GM03348 (cell line): ENCODE measurements at regions not wholly inside any gene's neighbourhood (a gene's known extent, or its start where the extent isn't known, plus 50 kb on each side); places are given as distances from the start of the nearest gene placed in this dataset.

ENCODE experiments used
- DNase-seq: peaks from one replicate; pipeline ENCODE4 v3.0.0; 2012; ENCODE audit warnings: low spot score

DNA sequence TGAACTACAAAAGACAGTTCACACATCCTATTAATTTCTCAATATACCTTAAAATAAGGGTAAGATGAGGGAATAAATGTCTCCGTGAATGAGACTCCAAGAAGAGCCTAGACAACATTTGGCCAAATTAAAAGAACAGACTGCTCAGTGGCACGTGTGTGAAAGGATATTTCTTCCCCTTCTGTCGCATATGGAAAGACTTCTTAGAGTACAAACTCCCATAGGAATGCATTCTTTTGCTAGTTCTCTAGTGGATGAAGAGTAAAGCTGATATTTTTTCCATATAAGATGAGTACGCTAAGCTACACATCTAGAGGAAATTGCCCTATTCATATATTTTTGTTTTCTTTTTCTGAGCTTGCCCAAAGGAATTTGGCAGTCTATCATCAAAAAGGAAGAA is 710.0 kb upstream of the ID2 start:
- no peak for DNase-seq

DNA sequence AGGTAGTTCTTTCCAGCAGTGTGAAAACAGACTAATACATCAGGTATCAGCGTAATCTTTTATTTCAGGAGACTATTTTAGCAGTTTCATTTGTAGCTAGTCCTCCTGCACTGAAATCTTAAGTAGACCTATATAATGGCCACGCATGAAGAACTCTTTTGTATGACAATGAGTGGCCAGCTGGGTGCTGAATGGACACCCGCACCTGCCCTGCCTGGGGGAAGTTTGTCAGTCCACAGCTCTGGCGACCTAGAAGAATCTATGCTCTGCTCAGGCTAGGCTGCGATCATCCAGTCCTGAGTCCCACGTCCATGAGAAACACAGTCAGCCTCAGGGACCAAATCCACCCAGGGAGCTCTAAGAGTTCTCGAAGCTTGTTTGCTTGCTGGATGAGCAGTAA is 709.2 kb upstream of the ID2 start:
- no peak for DNase-seq

DNA sequence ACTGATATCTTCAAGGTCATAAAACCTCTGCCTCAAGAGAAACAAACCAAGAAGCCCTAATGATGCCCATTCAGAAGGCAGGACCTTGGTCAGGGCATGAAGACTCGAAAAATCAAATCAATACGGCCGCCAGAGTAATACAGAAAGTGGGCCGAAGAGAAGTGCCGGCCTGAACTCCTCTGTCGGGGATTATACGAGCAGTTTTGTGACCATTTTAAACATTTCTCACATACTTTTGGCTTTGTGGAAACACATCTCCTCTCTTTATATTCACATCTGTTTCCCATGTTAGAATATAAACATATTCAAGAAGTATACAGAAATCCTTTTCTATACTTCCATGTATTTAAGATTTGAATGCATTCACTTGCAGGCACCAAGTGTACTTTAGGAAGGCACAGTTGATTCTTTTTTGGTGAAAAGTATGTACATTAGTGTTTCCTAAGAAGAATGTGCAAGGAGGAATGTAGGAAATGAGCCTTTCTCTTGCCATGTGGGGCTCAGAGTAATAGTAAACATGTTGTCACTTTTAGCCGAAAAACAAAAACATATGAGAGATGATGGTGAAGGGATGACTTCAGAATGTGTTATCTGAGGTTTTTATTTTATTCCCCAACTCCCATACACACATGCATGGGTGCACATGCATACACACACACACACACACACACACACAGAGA is 707.9 kb upstream of the ID2 start:
- no peak for DNase-seq

DNA sequence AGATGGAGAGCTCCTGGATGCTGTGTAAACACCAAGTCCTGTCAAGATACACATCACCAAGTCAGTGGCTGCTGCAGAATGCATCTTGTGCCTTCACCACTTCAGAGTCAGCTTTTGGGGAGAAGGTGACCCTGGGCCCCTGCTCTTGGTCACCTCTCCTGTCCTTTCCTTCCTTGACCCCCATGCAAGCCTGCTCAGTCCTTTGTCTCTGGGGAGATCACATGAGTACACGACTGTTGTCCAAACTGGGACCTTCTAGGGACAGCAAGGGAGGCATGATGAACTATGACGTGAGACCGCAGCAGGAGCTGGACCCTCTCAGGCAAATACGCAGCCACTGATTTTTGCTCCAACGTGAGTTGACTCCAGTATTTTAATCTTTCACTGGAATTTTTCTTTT is 706.9 kb upstream of the ID2 start:
- DNase-seq = no peak

DNA sequence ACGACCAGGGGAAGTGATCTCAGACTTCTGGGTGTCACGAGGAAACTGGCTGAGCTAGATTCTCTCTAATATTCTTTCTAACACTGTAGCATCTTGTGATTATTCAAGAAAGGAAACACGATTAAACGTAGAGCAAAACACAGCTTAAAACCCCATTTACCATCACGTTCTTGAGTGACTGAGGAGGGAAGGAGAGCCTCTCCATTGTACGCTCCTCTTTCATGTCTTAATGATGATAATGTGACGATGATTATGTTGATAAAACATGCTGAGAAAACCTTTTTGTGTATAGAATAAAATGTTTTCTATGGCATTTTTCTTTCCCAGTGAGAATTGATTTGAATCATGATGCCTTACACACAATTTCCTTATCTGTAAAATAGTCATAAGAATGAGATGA is 705.6 kb upstream of the ID2 start:
- DNase-seq = no peak

DNA sequence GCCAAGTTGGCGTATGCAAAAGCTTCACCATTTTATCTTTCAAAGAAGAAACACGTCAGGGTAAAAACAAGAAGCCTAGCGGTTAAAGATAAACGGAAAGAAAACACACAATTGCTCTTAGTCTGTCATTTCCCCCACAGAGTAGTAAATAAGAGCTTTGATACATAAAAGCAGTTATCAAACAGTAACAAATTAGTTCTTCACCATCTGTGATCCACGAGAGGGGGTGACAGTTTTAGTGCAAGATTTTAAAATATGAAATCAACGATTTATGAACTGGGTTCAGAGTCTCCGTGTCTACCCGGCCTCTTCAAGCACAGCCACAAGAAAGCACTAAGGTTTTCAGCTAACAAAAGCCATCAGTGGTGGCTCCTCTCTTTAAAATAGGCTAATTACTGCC is 703.9 kb upstream of the ID2 start:
- DNase-seq = no peak

DNA sequence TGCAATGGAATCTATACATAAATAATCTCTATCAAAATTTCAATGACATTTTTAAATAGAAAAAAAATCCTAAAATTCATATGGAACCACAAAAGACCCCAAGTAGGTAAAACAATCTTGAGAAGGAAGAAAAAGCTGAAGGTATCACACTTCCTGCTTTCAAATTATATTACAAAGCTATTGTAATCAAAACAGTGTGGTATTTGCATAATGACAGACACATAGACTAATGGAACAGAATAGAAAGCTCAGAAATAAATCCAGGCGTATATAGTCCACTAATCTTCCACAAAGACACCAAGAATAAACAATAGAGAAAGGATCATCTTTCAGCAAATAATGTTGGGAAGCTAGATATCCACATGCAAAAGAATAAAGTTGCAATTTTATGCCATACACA is 699.8 kb upstream of the ID2 start:
- no peak for DNase-seq

DNA sequence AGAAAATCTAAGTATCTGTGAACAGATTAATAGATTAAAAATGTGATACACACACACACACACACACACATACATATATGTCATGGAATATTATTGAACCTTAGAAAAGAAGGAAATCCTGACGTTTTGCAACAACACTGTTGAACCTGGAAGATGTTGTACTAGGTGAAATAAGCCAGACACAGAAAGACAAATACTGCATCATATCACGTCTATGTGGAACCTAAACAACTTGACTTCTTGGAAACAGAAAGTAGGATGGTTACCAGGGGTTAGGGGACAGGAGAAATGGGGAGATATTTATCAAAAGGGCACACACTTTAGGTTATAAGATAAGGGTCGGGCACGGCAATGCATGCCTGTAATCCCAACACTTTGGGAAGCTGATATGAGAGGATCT is 698.4 kb upstream of the ID2 start:
- DNase-seq = no peak

DNA sequence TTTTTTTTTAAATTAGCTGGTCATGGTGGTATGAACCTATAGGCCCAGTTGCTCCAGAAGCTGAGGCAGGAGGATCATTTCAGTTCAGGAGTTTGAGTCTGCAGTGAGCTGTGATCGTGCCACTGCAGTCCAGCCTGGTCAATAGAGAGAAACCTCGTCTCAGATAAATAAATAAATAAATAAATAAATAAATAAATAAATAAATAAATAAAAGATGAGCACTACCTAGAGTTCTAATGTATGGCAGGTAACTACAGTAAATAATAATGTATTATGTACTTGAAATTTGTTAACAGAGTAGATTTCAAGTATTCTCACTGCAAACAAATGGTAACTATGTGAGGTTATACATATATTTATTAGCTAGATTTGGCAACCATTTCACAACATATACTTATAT is 697.9 kb upstream of the ID2 start:
- no peak for DNase-seq

DNA sequence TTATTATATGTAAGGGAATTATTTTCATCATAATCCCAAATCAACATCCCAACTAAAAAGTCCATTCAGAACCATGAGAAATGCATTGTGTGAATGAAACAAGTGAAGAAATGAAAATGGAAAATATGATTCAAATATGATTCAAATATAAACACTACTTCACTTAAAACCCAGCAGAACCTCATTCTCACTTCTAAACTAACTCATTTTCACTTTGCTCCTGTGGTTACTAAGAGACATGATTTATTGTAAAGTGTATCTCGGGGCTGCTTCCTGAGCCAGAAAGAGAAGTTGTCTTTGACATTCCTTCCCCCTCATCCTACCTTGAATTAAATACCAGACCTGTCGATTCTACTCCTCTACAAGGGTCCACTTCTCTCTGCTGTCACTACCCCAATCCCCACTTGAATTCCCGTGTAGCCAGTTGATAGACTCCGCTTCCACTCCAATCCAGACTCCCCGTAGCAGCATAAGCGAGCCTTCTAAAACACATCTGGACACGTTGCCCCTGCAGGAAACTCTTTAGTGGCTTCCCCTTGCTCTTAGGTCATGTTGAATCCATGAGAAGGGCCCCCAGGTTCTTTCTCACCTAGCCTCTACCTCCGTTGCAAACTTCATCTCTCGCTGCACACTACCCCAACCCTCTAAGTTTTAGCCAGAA is 697.0 kb upstream of the ID2 start:
- DNase-seq = no peak

DNA sequence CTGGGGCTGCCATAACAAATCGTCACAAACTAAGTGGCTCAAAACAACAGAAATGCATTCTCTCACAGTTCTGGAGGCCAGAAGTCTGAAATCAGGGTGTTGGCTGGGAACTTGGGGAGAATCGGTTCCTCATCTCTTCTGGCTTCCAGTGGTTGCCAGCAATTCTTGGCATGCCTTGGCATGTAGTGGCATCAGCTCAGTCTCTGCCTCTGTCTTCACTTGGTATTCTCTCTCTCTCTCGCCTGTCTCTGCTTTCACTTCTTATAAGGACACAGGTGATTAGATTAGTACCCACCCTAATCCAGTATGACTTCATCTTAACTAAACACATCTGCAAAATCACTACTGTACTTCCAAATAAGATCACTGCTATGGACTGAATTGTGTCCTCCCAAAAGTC is 695.4 kb upstream of the ID2 start:
- no peak for DNase-seq

DNA sequence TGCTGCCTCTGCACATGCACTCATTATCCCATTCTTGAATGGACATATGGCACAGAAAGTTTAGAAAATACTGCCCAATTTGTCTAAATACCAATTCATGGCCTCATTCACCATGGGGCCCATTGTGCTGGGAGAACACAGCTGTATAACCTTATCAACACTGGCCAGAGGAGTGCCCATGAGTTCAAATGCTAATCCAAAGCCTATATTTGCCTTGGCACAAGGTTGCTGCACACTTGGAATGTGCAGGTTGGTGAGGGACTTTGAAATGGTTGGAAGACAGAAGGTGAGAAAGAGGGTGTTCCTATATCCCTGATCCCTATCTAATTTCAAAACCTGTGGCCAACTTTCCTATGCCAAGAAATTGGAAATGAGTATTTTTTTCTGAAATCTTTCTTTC is 693.9 kb upstream of the ID2 start:
- no peak for DNase-seq

DNA sequence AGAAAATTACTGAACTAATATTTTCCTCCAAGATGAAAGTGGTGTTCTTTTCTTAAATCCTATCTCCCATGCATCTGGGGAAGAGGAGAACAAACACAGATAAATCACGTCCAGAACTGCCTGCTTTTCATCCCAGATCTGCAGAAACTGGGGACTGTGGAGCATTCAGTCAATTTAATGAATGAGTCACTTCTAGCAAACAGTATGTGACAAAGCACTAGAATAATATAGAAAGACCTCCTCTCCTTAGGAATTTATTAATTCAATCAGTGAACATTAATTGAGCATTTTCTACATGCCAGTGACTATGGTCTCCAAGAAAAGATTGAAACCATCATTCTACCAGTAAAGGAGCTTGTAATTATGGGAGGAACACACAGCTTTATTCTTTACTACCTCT is 693.4 kb upstream of the ID2 start:
- DNase-seq = no peak

DNA sequence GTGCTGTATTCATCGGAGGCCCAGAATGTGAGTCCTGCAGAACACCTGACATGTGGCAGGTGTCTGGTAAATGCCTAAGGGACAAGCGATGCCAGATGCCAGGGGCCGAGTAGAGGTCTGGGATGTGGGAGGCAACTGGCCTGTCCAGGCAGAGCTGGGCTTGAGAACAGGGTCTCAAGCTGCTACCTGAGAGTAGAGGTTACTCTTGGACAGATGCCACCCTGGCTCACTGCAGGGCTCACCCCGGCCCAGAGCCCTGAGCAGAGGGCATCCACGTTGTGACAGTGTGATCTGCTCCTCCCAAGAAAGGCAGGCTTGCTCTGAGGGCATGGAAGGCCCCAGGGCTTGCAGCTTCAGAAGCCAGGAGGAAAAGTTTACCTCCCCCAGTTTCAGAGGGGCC is 692.0 kb upstream of the ID2 start:
- DNase-seq = no peak

DNA sequence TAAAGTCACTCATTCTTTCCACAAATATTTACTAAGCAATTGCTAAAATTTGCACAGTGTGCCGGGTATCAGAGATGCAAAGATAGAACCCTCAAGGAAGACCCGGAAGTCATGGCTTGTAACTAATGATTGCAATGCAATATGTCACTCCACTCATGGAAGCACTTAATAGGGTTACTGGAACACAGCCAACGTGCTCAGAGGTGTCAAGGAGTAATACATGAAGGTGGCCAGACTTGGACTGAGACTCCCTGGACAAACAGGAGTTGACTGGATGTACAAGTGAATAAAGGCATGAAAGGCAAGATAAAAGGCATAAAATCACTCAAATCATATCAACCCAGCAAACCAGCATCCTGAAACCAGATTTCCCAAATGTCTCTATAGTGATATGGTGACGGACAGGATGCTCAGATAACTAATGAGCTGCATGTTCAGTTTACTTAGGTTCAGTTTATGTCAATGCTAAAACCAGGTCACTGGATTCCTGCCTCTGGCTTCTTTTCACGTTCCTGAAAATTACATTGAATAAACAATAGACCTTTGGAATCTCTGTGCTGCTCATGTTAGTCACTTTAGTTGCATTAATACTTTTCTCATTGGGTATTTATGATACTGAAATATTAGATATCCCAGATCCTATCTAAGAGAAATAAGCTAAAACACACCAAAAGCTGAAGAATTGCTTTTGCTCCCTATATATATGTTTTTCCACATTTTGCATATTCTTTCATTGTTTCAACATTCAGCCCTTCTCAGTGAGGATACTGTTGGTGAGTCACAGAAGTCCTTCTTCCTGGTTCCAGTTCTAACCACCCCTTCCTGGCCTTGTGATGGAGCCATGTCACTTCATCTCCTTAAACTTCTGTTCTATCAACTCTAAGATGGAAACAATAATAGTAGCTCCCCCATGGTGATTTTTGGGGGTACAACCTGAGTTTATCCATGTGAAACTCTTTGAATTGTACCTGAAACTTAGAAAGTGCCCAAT is 688.9 kb upstream of the ID2 start:
- DNase-seq = no peak

DNA sequence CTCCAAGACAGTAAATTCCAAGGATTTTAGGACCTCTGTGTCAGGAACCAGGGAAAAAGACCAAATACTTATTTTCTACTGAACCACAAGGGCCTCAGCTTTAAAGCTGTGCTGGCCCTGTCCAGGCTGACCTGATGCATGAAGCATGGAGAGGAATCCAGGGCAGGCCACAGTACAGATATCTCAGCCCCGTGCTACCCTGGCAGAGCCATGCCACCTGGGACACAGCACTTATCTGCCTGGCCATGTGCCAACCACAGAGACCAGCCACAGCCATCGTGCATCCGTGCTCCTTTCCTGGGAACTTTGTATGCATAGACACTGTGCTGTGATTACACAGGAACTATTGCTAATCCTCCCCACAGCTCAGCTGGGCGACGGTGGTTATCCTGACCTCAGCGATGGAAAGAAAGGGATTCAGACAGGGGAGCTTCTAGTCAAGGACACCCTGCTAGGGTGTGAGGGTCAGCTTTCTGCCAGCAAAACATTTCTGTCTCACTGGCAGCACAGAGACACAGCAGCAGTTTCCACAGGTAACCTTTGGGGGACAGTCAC is 687.4 kb upstream of the ID2 start:
- DNase-seq = no peak

DNA sequence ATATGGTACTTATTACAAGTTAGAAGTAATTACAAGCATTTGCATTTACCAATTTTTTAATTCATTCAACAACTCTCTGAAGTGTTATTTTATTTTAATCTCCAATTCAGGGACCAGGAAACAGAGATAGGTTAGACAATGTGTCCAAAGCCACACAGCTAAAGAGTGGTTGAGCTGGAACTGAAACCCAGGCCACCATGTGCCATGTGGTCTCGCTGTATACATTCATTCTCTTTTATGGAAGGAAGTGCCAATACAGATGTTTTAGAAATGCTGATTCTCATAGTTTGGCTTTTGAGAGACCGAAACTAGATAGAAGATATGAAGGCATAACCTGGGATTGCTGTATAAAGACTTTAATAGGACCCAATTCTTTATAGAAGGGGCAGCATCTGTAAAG is 684.6 kb upstream of the ID2 start:
- DNase-seq = no peak

DNA sequence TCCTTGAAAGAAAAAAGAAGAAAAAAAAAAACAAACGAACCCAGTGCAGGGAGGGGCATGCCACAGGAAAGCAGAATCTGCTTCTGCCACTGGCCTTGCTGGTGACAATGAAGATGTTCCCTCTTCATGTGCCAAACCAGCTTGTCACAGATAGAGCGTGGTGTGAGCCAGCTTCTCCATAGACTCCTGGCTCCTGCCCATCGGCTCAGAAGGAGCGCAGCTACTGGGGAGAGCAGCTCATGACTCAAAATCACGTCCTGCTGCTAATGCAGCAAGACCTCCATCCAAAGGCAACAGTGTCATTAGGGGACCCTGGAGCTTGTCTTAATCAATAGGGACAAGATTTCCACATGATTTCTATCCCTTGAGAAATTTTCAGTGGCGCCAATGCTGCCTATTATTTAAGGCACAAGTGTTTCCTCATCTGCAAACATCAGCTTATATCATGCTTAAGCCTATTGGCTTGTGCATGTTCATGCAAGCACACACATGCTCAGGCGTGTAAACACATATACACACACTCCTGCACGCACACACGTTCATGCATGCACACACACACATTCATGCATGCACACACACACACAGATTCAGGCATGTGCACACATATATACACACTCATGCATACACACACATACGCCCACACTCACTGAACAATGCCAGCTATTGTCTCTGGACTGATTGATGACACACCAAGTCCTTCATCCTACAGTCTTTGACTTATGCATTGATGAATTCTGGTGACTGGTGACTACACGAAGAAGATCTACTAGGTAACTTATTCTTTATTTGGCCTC is 682.0 kb upstream of the ID2 start:
- DNase-seq = no peak

DNA sequence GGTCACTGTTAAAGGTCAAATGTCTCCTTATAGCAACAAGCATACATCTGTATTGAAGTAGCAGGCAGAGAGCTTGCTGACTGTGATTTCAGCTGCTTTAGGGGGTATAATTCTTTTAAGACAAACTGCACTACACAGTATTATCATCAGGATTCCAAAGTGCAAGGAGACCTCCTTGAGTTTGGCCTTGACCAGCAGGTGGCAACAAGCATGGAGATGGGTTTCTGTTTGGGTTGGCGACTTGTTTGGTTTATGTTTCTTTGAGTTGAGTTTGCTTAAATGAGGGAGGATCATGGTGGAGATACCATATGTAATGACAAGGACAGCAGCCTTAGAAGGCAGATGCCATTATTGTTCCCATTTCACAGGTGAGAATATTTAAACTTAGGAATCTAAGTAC is 681.0 kb upstream of the ID2 start:
- DNase-seq = no peak

DNA sequence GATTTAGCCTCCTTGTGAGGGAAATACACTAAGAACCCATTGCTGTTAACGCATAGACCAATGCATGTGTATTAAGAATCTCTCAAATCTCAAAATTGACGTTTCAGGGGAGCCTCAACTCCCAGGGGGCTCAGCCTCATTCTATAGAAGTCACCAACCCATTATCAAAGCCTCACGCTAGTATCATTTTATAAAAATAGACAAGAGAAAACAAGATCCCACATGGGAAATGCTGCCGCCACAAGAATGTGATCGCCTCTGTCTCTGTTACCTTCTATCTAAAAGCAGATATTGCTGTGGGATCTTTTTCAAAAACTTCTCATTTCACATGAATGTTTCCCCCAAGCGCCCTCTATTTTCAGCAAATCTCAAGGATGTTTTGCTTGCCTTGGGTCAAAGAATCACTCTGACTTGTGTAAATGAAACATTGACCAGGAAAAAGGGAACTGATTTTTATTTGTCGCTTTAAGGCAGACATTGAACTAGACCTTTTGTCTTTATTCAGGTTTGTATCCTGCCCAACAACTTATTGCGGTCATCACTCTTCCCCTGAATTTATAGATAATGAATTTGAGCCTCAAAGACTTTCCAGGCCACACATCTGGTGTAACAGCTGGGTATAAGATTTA is 679.0 kb upstream of the ID2 start:
- no peak for DNase-seq

DNA sequence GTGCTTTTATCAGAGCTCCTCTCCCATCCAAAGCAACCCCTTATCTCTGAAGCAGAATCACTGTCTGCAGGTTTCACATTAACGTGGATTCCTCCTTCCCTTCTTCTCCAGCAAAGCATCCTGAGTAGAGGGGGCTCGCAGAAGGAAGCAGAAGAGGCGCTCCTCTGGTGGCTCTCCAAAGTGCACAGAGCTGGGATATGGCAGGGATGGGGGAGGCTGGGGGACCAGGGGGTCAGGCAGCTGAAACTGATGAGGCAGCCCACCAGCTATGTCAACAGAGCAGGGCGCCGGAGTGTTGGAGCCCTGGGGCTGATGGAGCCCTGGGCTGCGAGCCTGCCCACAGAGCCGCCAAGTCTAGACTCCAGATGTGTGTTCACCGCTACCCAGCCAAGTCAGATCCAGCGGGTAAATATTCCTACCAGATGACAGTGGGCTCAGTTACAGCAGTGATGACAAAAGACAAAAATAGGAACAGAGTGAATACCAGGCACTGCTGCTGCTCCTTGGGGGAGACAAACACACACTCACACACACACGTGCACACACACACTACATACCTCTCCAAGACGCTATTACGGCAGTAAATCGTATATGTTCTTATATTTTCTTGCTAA is 678.3 kb upstream of the ID2 start:
- DNase-seq = peak; percentile 90
